IPS DF 4.7 (cell line): ENCODE measurements at regions not wholly inside any gene's neighbourhood (a gene's known extent, or its start where the extent isn't known, plus 50 kb on each side); places are given as distances from the start of the nearest gene placed in this dataset.

Experiments
- DNase-seq: peaks from one replicate; pipeline ENCODE4 v3.0.0-alpha.2; 2013; ENCODE audit warnings: low spot score; ENCODE audit errors: extremely low read depth

- no peak for DNase-seq
These were observed 141.5 kb upstream of the PKDCC start for GRCh38 chr2:41906338-41906725.

GRCh38 chr2:41907141-41907540, 140.7 kb upstream of the PKDCC start:
- no peak for DNase-seq

- no peak for DNase-seq
These were observed 140.0 kb upstream of the PKDCC start for GRCh38 chr2:41907771-41908207.

GRCh38 chr2:41908349-41908748, 139.5 kb upstream of the PKDCC start:
- no peak for DNase-seq

- no peak for DNase-seq
These were observed 138.2 kb upstream of the PKDCC start for GRCh38 chr2:41909584-41909983.

- DNase-seq = no peak
These were observed 137.7 kb upstream of the PKDCC start for GRCh38 chr2:41910126-41910525.

GRCh38 chr2:41911033-41911432, 136.8 kb upstream of the PKDCC start:
- no peak for DNase-seq

- no peak for DNase-seq
These were observed 135.5 kb upstream of the PKDCC start for GRCh38 chr2:41912337-41912736.

GRCh38 chr2:41912776-41913175, 135.0 kb upstream of the PKDCC start:
- DNase-seq = no peak

- DNase-seq = no peak
These were observed 134.5 kb upstream of the PKDCC start for GRCh38 chr2:41913311-41913710.

GRCh38 chr2:41913921-41914609, 133.8 kb upstream of the PKDCC start:
- no peak for DNase-seq

- no peak for DNase-seq
These were observed 132.9 kb upstream of the PKDCC start for GRCh38 chr2:41914936-41915335.

- no peak for DNase-seq
These were observed 131.6 kb upstream of the PKDCC start for GRCh38 chr2:41916177-41916576.

- no peak for DNase-seq
These were observed 130.2 kb upstream of the PKDCC start for GRCh38 chr2:41917587-41917986.

- DNase-seq = no peak
These were observed 128.7 kb upstream of the PKDCC start for GRCh38 chr2:41919135-41919534.

- DNase-seq = no peak
These were observed 127.6 kb upstream of the PKDCC start for GRCh38 chr2:41920181-41920580.

GRCh38 chr2:41920812-41921211, 127.0 kb upstream of the PKDCC start:
- DNase-seq = no peak

GRCh38 chr2:41922177-41922576, 125.6 kb upstream of the PKDCC start:
- no peak for DNase-seq

GRCh38 chr2:41923156-41923786, 124.5 kb upstream of the PKDCC start:
- DNase-seq = no peak

GRCh38 chr2:41924024-41924423, 123.8 kb upstream of the PKDCC start:
- no peak for DNase-seq

- no peak for DNase-seq
These were observed 123.0 kb upstream of the PKDCC start for GRCh38 chr2:41924709-41925408.

- no peak for DNase-seq
These were observed 122.1 kb upstream of the PKDCC start for GRCh38 chr2:41925712-41926111.
